SH-SY5Y (cell line): ENCODE measurements at regions not wholly inside any gene's neighbourhood (a gene's known extent, or its start where the extent isn't known, plus 50 kb on each side); places are given as distances from the start of the nearest gene placed in this dataset.

ENCODE experiments used
- GATA2 ChIP-seq: IDR thresholded peaks from 2 replicates; pipeline ENCODE4 v1.6.1; 2011; ENCODE audit warnings: mild to moderate bottlenecking, low read depth, low read length
- GATA3 ChIP-seq: IDR thresholded peaks from 2 replicates; pipeline ENCODE4 v1.6.1; 2011; ENCODE audit warnings: low read depth, mild to moderate bottlenecking, low read length, moderate library complexity

- TF ChIP-seq GATA3: no peak
- TF ChIP-seq GATA2: no peak
Observed at GRCh38 chr14:39682582-39682981, 250.3 kb upstream of the FBXO33 start.
